ENCODE measurements at regions not wholly inside any gene's neighbourhood (a gene's known extent, or its start where the extent isn't known, plus 50 kb on each side); places are given as distances from the start of the nearest gene placed in this dataset.

GRCh38 chr5:109944461-109944860 lies 254.7 kb downstream of the MAN2A1 start:
- TF ChIP-seq CTCF (IDR thresholded peaks at IDR 0.05) (no peak), POLR2AphosphoS5 (IDR thresholded peaks at IDR 0.05; ENCODE audit: low read depth, low read length) (no peak)

Measured in Panc1 (cell line).